ENCODE measurements at regions not wholly inside any gene's neighbourhood (a gene's known extent, or its start where the extent isn't known, plus 50 kb on each side); places are given as distances from the start of the nearest gene placed in this dataset.

DNA sequence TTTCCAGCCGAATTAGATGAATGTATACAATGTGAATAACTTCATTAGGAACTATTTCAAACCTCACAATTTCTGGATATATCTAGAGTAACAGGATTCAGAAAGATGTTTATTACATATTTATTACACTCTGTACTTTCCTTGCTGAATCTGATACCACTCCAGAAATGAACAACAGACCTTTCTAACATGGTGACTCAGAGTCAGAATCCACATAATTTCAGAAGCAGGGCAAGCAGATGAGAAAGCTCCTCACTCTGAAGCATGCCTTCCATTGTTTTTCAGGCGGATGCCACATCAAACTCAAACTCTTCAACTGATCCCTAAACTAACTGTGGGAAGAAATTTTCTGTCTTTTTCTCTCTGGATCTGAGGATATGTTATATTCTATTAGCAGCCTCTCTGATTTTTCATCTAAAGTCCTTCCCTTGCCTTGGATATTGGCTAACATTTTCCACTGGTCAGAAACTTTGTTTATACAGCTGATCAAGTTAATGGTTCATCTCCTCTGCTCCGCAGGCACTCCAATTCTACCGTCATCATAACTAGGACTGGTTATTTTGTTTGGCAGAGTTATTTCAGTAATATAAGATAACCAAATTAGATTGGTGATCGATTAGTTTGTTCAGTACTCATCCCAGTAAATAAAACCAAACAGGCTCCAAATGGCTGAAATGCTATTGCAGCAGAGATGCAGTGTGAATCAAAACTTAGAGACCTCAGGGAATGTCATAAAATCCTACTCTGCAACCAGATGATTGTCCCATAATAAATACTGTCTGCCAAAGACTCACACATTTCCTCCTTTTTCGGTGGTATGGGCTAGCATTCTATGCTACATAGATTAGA lies 556.0 kb downstream of the EBF1 start:
- no peak overlapping the region for H3K27ac ChIP-seq
- H3K9ac ChIP-seq (ENCODE audit: insufficient read length), result no peak overlapping the region
- DNase-seq (ENCODE audit: low read depth, low spot score), result no peak
- no peak overlapping the region for H3K4me3 ChIP-seq
- H3K36me3 ChIP-seq (ENCODE audit: insufficient read depth, low read length), result no peaks in the 10 kb centered on the region
- TF ChIP-seq POLR2AphosphoS5 (IDR thresholded peaks at IDR 0.05; ENCODE audit: borderline replicate concordance, low read depth, low read length), result no peak
- TF ChIP-seq FOXP2 (optimal IDR thresholded peaks at IDR 0.05; ENCODE audit: control extremely low read depth, extremely low read length, insufficient read depth), result no peak
- TF ChIP-seq EZH2 (IDR thresholded peaks at IDR 0.05), result no peak
- H3K9me3 ChIP-seq (ENCODE audit: low read depth, low read length), result no peaks in the 10 kb centered on the region

DNA sequence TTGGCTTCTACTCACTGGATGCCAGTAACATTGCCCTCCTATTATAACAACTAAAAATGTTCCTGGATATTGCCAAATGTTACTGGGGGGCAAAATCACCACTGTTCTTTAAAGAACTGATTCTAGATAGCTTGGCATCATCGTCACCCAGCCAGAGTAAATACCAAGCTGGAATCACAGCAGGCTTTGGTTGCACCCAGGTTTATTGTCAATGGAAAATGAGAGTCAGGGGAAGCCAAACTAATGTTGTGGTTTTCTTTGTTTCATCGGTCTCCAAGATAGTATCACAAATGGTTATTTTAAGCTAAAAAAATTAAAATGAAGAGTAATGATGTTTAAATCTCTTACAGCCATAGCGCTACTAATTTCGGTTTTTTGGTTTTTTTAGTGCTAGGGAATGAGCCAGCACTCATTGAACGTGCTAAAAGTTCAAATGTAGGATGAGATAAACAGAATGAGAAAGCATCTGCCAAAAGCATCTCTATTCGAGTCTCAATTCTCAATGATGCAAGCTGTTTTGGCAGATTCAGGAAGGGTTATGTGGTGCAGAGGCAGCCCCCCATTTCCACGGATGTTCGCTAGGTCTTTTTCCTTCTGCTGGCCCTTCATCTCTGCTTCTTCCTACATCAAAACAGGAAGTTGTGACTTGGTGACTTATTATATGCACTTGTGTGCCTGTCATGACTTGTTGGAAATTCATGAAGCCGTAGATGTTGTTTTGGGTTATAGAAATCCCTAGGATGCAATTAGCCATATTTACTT lies 558.0 kb downstream of the EBF1 start:
- H3K36me3 ChIP-seq (ENCODE audit: insufficient read depth, low read length), result no peaks in the 10 kb centered on the region
- DNase-seq (ENCODE audit: low read depth, low spot score), result no peak
- H3K9me3 ChIP-seq (ENCODE audit: low read depth, low read length), result no peaks in the 10 kb centered on the region
- TF ChIP-seq FOXP2 (optimal IDR thresholded peaks at IDR 0.05; ENCODE audit: control extremely low read depth, extremely low read length, insufficient read depth) (no peak), POLR2AphosphoS5 (IDR thresholded peaks at IDR 0.05; ENCODE audit: borderline replicate concordance, low read depth, low read length) (no peak), EZH2 (IDR thresholded peaks at IDR 0.05) (no peak)
- H3K4me3 ChIP-seq, result no peak overlapping the region
- H3K9ac ChIP-seq (ENCODE audit: insufficient read length), result no peak overlapping the region
- no peak overlapping the region for H3K27ac ChIP-seq

DNA sequence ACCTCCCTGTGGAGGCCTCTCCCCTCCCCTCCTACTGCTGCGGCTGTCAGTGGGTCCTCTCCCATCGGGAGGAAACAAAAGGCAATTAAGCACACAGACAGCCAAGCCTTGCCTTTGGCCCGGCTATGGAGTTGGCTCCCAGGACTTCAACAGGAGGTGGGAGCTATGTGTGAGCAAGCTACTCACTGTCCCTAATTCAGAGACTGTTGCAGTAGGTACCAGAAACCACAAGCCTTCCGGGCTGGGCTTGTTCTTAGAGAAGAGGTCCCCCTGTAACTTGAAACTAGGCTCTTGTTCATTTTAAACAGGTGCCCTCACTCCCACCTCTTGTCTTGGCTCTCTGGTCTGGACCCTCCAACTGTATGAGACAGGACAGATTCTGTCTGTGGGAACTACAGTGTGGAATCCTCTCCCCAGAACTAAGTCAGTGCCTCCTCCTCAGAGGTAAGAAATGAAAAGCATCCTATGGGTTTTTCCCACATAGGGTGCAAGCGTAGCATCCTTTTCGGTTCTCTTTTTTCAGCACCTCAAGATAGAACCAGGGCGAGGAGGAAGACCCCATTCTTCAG lies 561.1 kb downstream of the EBF1 start:
- Histone ChIP-seq H3K27ac (no peak overlapping the region), H3K9ac (ENCODE audit: insufficient read length) (no peak overlapping the region), H3K36me3 (ENCODE audit: insufficient read depth, low read length) (no peaks in the 10 kb centered on the region)

DNA sequence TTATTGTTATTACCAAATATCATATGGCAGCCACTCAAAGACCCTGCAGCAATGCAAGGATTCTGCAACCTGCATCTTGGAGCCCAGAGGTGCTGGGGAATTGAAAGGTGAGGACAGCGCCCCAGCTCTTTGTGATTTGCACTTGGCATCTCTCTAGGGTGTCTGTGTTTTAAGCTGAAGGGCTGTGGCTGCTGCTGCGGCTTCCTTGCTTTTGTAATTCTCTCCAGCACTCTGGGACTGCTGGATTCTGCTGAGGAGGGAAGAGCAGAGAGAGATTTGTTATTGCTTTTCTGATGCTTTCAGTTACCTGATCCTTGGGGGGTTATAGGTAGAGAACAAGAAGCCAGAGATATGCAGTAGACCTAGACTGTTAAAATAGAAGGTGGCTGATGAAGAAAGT lies 562.4 kb downstream of the EBF1 start:
- H3K9ac ChIP-seq (ENCODE audit: insufficient read length), result no peak overlapping the region
- H3K4me3 ChIP-seq, result no peak overlapping the region
- no peaks in the 10 kb centered on the region for H3K9me3 ChIP-seq (ENCODE audit: low read depth, low read length)
- no peak for DNase-seq (ENCODE audit: low read depth, low spot score)
- no peaks in the 10 kb centered on the region for H3K36me3 ChIP-seq (ENCODE audit: insufficient read depth, low read length)
- TF ChIP-seq POLR2AphosphoS5 (IDR thresholded peaks at IDR 0.05; ENCODE audit: borderline replicate concordance, low read depth, low read length), result no peak
- TF ChIP-seq FOXP2 (optimal IDR thresholded peaks at IDR 0.05; ENCODE audit: control extremely low read depth, extremely low read length, insufficient read depth), result no peak
- H3K27ac ChIP-seq, result no peak overlapping the region

More for the DNA sequence above, 561.1 kb downstream of the EBF1 start:
- no peaks in the 10 kb centered on the region for H3K9me3 ChIP-seq (ENCODE audit: low read depth, low read length)
- no peak overlapping the region for H3K4me3 ChIP-seq
- TF ChIP-seq EZH2 (IDR thresholded peaks at IDR 0.05) (no peak), FOXP2 (optimal IDR thresholded peaks at IDR 0.05; ENCODE audit: control extremely low read depth, extremely low read length, insufficient read depth) (no peak), POLR2AphosphoS5 (IDR thresholded peaks at IDR 0.05; ENCODE audit: borderline replicate concordance, low read depth, low read length) (no peak)
- no peak for DNase-seq (ENCODE audit: low read depth, low spot score)

DNA sequence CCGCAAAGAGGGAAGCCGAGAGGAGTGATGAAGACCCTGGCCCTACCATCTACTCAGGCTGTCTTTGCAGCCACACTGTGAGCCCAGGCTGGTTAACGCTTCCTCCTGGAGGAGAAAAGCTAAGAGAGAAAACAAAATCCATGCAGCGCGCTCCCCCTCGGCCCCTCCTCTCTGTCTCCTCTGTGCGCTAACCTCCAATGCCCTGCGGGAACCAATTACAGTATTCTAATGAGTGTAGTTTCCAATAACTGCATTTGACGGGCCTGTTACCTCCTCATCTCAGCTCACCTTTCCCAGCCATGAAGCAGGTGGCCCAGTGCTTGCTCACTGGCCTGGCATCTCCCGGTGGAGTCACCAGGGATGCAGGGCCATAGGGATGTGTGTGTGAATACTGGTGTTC lies 565.5 kb downstream of the EBF1 start:
- no peak overlapping the region for H3K27ac ChIP-seq
- DNase-seq (ENCODE audit: low read depth, low spot score), result no peak
- no peak overlapping the region for H3K4me3 ChIP-seq
- no peaks in the 10 kb centered on the region for H3K36me3 ChIP-seq (ENCODE audit: insufficient read depth, low read length)
- no peak overlapping the region for H3K9ac ChIP-seq (ENCODE audit: insufficient read length)
- TF ChIP-seq EZH2 (IDR thresholded peaks at IDR 0.05) (no peak), POLR2AphosphoS5 (IDR thresholded peaks at IDR 0.05; ENCODE audit: borderline replicate concordance, low read depth, low read length) (no peak), FOXP2 (optimal IDR thresholded peaks at IDR 0.05; ENCODE audit: control extremely low read depth, extremely low read length, insufficient read depth) (no peak)
- H3K9me3 ChIP-seq (ENCODE audit: low read depth, low read length), result no peaks in the 10 kb centered on the region

DNA sequence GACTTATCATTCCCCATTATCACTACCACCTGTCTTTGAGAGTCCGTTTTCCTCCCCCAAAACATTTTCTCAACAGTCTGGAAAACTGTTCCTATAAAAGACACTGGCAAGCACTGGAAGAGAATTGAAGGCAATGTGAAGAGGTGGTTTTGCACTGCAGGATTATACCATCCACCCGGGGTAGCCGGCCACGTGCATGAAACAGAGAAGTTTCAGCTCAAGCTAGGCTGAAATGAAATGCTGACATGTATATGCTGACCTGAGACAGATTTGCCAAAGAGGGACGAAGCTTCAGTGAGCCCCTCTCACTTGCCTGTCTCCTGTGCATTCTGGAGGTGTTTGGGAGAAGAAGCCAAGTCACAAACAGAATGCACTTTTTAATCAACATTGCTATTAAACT lies 567.0 kb downstream of the EBF1 start:
- TF ChIP-seq FOXP2 (optimal IDR thresholded peaks at IDR 0.05; ENCODE audit: control extremely low read depth, extremely low read length, insufficient read depth) (no peak), EZH2 (IDR thresholded peaks at IDR 0.05) (no peak), POLR2AphosphoS5 (IDR thresholded peaks at IDR 0.05; ENCODE audit: borderline replicate concordance, low read depth, low read length) (no peak)
- no peak overlapping the region for H3K27ac ChIP-seq
- H3K4me3 ChIP-seq, result no peak overlapping the region
- no peak for DNase-seq (ENCODE audit: low read depth, low spot score)
- H3K9ac ChIP-seq (ENCODE audit: insufficient read length), result no peak overlapping the region
- H3K9me3 ChIP-seq (ENCODE audit: low read depth, low read length), result no peaks in the 10 kb centered on the region
- H3K36me3 ChIP-seq (ENCODE audit: insufficient read depth, low read length), result no peaks in the 10 kb centered on the region

DNA sequence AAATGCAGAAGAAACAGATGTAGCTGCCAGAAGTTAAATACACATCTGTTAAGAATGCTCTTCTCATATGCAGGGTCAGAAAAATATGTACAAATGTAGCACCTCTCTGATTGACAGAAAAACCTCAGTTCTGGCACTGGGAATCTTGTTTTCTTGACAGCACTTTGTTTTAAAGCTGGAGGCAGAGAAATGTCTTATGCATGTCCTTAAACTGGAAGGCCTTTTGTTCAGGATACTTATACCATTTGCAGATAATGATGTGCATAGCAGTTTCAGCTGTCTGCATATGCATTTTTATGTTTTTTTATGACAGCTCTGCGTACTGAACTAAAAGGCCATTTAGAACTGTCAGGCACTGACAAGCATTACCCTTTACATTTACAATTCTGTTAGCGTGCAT lies 567.9 kb downstream of the EBF1 start:
- TF ChIP-seq POLR2AphosphoS5 (IDR thresholded peaks at IDR 0.05; ENCODE audit: borderline replicate concordance, low read depth, low read length) (no peak), FOXP2 (optimal IDR thresholded peaks at IDR 0.05; ENCODE audit: control extremely low read depth, extremely low read length, insufficient read depth) (no peak), EZH2 (IDR thresholded peaks at IDR 0.05) (no peak)
- DNase-seq (ENCODE audit: low read depth, low spot score), result no peak
- H3K27ac ChIP-seq, result no peak overlapping the region
- H3K36me3 ChIP-seq (ENCODE audit: insufficient read depth, low read length), result no peaks in the 10 kb centered on the region
- H3K9ac ChIP-seq (ENCODE audit: insufficient read length), result no peak overlapping the region
- H3K4me3 ChIP-seq, result no peak overlapping the region
- no peaks in the 10 kb centered on the region for H3K9me3 ChIP-seq (ENCODE audit: low read depth, low read length)

DNA sequence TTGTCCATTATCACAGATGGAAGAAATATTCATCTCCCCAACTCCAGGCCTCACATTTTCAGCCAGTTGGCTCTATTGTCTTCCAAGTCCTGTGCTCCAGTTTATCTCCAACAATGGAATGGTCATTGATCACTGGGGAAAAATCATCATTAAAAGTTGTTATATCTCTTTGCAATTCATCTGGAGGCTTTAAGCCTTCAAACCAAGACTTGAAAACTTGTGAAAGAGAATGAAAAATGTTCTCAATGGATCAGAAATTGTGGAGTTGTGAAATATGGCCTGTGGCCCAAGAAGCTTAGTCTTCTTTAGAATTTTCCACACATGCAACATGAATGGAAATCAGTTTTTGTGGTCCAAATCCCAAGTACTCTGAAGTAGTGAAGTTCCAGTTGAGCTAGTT lies 569.6 kb downstream of the EBF1 start:
- Histone ChIP-seq H3K9ac (ENCODE audit: insufficient read length) (no peak overlapping the region), H3K9me3 (ENCODE audit: low read depth, low read length) (no peaks in the 10 kb centered on the region), H3K36me3 (ENCODE audit: insufficient read depth, low read length) (no peaks in the 10 kb centered on the region), H3K4me3 (no peak overlapping the region), H3K27ac (no peak overlapping the region)
- no peak for DNase-seq (ENCODE audit: low read depth, low spot score)
- no peak for TF ChIP-seq EZH2 (IDR thresholded peaks at IDR 0.05)
- no peak for TF ChIP-seq FOXP2 (optimal IDR thresholded peaks at IDR 0.05; ENCODE audit: control extremely low read depth, extremely low read length, insufficient read depth)
- no peak for TF ChIP-seq POLR2AphosphoS5 (IDR thresholded peaks at IDR 0.05; ENCODE audit: borderline replicate concordance, low read depth, low read length)

Data from SK-N-MC (cell line).